SU-DHL-6 (cell line): ENCODE measurements at regions not wholly inside any gene's neighbourhood (a gene's known extent, or its start where the extent isn't known, plus 50 kb on each side); places are given as distances from the start of the nearest gene placed in this dataset.

Experiments used
- H2AFZ ChIP-seq: fragments of 200-600 bp; sonication (generic); 2 replicates; pipeline ENCODE4 v1.6.1; 2014; ENCODE audit warnings: low read depth, mild to moderate bottlenecking, moderate library complexity, mixed read lengths, antibody characterized with exemption, low read length; ENCODE audit not compliant: severe bottlenecking
- H3F3A ChIP-seq: fragments of 200-600 bp; shearing (Covaris generic); 2 replicates; pipeline ENCODE4 v1.6.0; 2016; ENCODE audit warnings: antibody characterized with exemption, mild to moderate bottlenecking; ENCODE audit not compliant: insufficient read depth
- H3K27ac ChIP-seq: fragments of 200-600 bp; sonication (generic); 2 replicates; pipeline ENCODE4 v1.5.1; 2016; ENCODE audit warnings: low read depth, mild to moderate bottlenecking, low read length, moderate library complexity, mixed read lengths
- H3K27me3 ChIP-seq: fragments of 200-600 bp; sonication (generic), shearing (Covaris generic); 2 replicates; pipeline ENCODE4 v1.6.0; 2014; ENCODE audit warnings: mild to moderate bottlenecking, low read length
- H3K36me3 ChIP-seq: fragments of 200-600 bp; sonication (generic); 2 replicates; pipeline ENCODE4 v1.6.1; 2014; ENCODE audit warnings: mild to moderate bottlenecking, low read length, mixed read lengths
- H3K4me2 ChIP-seq: fragments of 300-600, 200-600 bp; shearing (Covaris generic), sonication (generic); 2 replicates; pipeline ENCODE4 v1.6.0; 2014; ENCODE audit warnings: low read length, low read depth, mild to moderate bottlenecking; ENCODE audit not compliant: poor library complexity, severe bottlenecking
- H3K4me3 ChIP-seq: fragments of 200-600 bp; sonication (generic); 2 replicates; pipeline ENCODE4 v1.5.1; 2014; ENCODE audit warnings: antibody characterized with exemption, low read length, mild to moderate bottlenecking, mixed read lengths; ENCODE audit not compliant: insufficient read depth, poor library complexity, severe bottlenecking
- H3K79me2 ChIP-seq: fragments of 200-600 bp; sonication (generic); 2 replicates; pipeline ENCODE4 v1.6.1; 2014; ENCODE audit warnings: mild to moderate bottlenecking, low read length, moderate library complexity; ENCODE audit not compliant: insufficient read depth
- H3K9ac ChIP-seq: fragments of 200-600 bp; sonication (generic); 2 replicates; pipeline ENCODE4 v1.7.0; 2014; ENCODE audit warnings: mild to moderate bottlenecking, low read length
- H3K9me2 ChIP-seq: fragments of 200-600 bp; sonication (generic); replicated peaks from 2 replicates; pipeline ENCODE4 v1.6.1; 2014; ENCODE audit warnings: low read length; ENCODE audit not compliant: insufficient read depth
- H3K9me3 ChIP-seq: fragments of 200-600 bp; sonication (generic); 2 replicates; pipeline ENCODE4 v1.6.1; 2014; ENCODE audit warnings: low read length, mixed read lengths; ENCODE audit not compliant: insufficient read depth
- H4K20me1 ChIP-seq: fragments of 200-600 bp; sonication (generic); 2 replicates; pipeline ENCODE4 v1.6.1; 2014; ENCODE audit warnings: low read depth, mild to moderate bottlenecking, antibody characterized with exemption, low read length, moderate library complexity, mixed read lengths
- CTCF ChIP-seq: fragments of 200-600 bp; sonication (generic); IDR thresholded peaks from one replicate; pipeline ENCODE4 v1.5.1; 2017; ENCODE audit warnings: antibody characterized with exemption, mild to moderate bottlenecking, low read length, moderate library complexity; ENCODE audit not compliant: insufficient read depth, poor library complexity, severe bottlenecking
- EZH2phosphoT487 ChIP-seq: fragments of 200-600 bp; sonication (generic), shearing (Covaris generic); conservative IDR thresholded peaks from 2 replicates; pipeline ENCODE4 v1.6.1; 2018; ENCODE audit warnings: mild to moderate bottlenecking, antibody characterized with exemption, low read length, moderate library complexity, mixed read lengths

- Histone ChIP-seq H3K4me3 (no peak overlapping the region), H3K9me3 (no peaks in the 10 kb centered on the region), H3F3A (peaks cover 70% of the 10 kb centered on the region), H3K9me2 (no peaks in the 10 kb centered on the region), H3K9ac (peak overlapping the region; percentile 51), H3K27me3 (no peaks in the 10 kb centered on the region), H4K20me1 (no peaks in the 10 kb centered on the region), H3K27ac (peak overlapping the region; percentile 99), H3K79me2 (no peaks in the 10 kb centered on the region), H3K36me3 (no peaks in the 10 kb centered on the region), H3K4me2 (peak overlapping the region; percentile 72), H2AFZ (peak overlapping the region; percentile 17)
- no peak for TF ChIP-seq EZH2phosphoT487
- peak; percentile 18 for TF ChIP-seq CTCF
Measured at GRCh38 chr9:109906766-109907382, 126.9 kb downstream of the PALM2AKAP2 start.

DNA sequence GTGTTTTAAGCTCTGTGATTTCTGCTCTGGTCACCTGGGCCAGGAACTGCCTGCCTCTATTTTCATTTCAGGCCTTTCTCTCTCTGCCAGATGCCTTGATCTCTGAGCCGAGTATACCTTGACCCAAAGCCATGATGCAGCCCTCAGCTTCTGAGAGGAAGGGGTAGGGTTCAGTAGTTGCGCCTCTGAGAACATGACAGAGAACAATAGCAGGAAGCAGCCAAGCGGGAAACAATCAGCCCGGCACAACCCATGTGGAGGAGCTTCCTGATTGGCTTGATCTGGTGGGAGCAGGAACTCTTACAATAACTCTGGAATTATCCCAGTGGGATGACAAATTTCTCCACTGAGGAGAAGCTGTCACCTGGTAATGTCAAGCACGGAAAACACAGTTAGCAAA is 127.4 kb downstream of the PALM2AKAP2 start:
- Histone ChIP-seq H2AFZ (no peak overlapping the region), H3K4me3 (no peak overlapping the region), H3K36me3 (no peaks in the 10 kb centered on the region), H3K9ac (peak overlapping the region; percentile 51), H3K4me2 (peak overlapping the region; percentile 72), H3K9me3 (no peaks in the 10 kb centered on the region), H3K9me2 (no peaks in the 10 kb centered on the region), H3K79me2 (no peaks in the 10 kb centered on the region), H3K27me3 (no peaks in the 10 kb centered on the region), H4K20me1 (no peaks in the 10 kb centered on the region), H3F3A (peaks cover 74% of the 10 kb centered on the region), H3K27ac (peak overlapping the region; percentile 99)
- TF ChIP-seq EZH2phosphoT487 (no peak), CTCF (no peak)

- no peaks in the 10 kb centered on the region for H4K20me1 ChIP-seq
- peak overlapping the region; percentile 72 for H3K4me2 ChIP-seq
- no peaks in the 10 kb centered on the region for H3K79me2 ChIP-seq
- H3K9ac ChIP-seq: peak overlapping the region; percentile 51
- no peak overlapping the region for H3K4me3 ChIP-seq
- no peaks in the 10 kb centered on the region for H3K9me2 ChIP-seq
- peak overlapping the region; percentile 99 for H3K27ac ChIP-seq
- peaks cover 79% of the 10 kb centered on the region for H3F3A ChIP-seq
- H3K27me3 ChIP-seq: no peaks in the 10 kb centered on the region
- H2AFZ ChIP-seq: no peak overlapping the region
- H3K9me3 ChIP-seq: no peaks in the 10 kb centered on the region
- no peaks in the 10 kb centered on the region for H3K36me3 ChIP-seq
- no peak for TF ChIP-seq CTCF
- TF ChIP-seq EZH2phosphoT487: no peak
Measured at GRCh38 chr9:109907810-109908458, 127.9 kb downstream of the PALM2AKAP2 start.
